Adipocyte (in vitro differentiated cells): ENCODE measurements at regions not wholly inside any gene's neighbourhood (a gene's known extent, or its start where the extent isn't known, plus 50 kb on each side); places are given as distances from the start of the nearest gene placed in this dataset.
"Not testable (repeated sequence)": the region's sequence is repeated elsewhere in the genome, so short reads cannot be mapped to it uniquely, and the experiment has no call there.

Experiments
- DNase-seq: peaks from one replicate; pipeline ENCODE4 v3.0.0-alpha.2; 2015; ENCODE audit warnings: low read depth
- H3K27me3 ChIP-seq: replicated peaks from 2 replicates; pipeline ENCODE4 v1.7.0; 2013; ENCODE audit warnings: mild to moderate bottlenecking, low read length, moderate library complexity; ENCODE audit not compliant: control insufficient read depth, insufficient read depth
- H3K36me3 ChIP-seq: 2 replicates; pipeline ENCODE4 v1.7.0; 2013; ENCODE audit warnings: low read length, mild to moderate bottlenecking, moderate library complexity; ENCODE audit not compliant: control insufficient read depth, insufficient read depth, severe bottlenecking
- H3K4me1 ChIP-seq: 2 replicates; pipeline ENCODE4 v1.7.0; 2013; ENCODE audit warnings: mild to moderate bottlenecking, low read length, moderate library complexity; ENCODE audit not compliant: control insufficient read depth, insufficient read depth
- H3K4me3 ChIP-seq: 2 replicates; pipeline ENCODE4 v1.7.0; 2013; ENCODE audit warnings: mild to moderate bottlenecking, low read length, moderate library complexity
- H3K9ac ChIP-seq: 2 replicates; pipeline ENCODE4 v1.7.0; 2013; ENCODE audit warnings: mild to moderate bottlenecking, low read length, moderate library complexity
- H3K9me3 ChIP-seq: 2 replicates; pipeline ENCODE4 v1.7.0; 2013; ENCODE audit warnings: mild to moderate bottlenecking, low read length, moderate library complexity; ENCODE audit not compliant: control insufficient read depth

DNA sequence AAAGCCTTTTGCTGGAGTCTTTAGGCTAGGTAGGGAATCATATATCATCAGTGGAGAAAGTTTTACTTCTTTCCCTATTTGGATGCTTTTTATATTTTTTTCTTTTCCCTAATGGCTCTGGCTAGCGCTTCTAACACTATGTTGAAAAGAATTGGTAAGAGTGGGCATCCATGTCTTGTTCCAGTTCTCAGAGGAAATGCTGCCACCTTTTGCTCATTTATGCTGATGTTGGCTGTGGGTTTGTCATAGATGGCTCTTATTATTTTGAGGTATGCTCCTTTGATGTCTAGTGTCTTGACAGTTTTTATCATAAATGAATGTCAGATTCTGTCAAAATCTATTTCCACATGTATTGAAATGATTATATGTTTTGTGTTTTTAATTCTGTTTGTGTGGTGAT, 1544.1 kb downstream of the REEP3 start:
- no peaks in the 10 kb centered on the region for H3K4me1 ChIP-seq
- no peak for DNase-seq
- H3K9ac ChIP-seq, result no peak overlapping the region
- H3K36me3 ChIP-seq, result no peaks in the 10 kb centered on the region
- H3K4me3 ChIP-seq, result no peak overlapping the region
- no peaks in the 10 kb centered on the region for H3K9me3 ChIP-seq
- H3K27me3 ChIP-seq, result no peaks in the 10 kb centered on the region

GRCh38 chr10:65083222-65083621, 1562.0 kb downstream of the REEP3 start:
- H3K4me3 ChIP-seq, result no peak overlapping the region
- peaks cover 13% of the 10 kb centered on the region for H3K9me3 ChIP-seq
- no peak for DNase-seq
- H3K4me1 ChIP-seq, result no peaks in the 10 kb centered on the region
- H3K9ac ChIP-seq, result no peak overlapping the region
- H3K36me3 ChIP-seq, result no peaks in the 10 kb centered on the region
- no peaks in the 10 kb centered on the region for H3K27me3 ChIP-seq

GRCh38 chr10:65090991-65091390, 1569.8 kb downstream of the REEP3 start:
- no peak for DNase-seq
- Histone ChIP-seq H3K36me3 (no peaks in the 10 kb centered on the region), H3K27me3 (no peaks in the 10 kb centered on the region)

DNA sequence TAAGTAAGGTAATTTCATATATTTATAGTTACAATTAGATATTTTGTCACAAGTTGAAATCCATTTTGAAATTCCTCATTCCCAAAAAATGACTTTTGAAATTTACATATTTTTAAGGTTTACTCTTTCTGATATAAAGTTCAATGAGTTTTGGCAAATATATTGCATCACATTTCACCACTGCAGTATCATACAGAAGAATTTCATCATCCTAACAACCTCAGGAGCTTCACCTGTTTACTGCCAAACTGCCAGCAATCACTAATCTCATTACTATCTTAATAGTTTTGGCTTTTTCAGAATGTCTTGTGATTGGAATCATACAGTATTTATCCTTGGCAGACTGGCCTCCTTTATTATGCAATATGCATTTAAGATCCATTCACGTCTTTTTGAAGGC, 1578.9 kb downstream of the REEP3 start:
- Histone ChIP-seq H3K4me3 (no peak overlapping the region), H3K4me1 (no peaks in the 10 kb centered on the region), H3K9me3 (no peaks in the 10 kb centered on the region), H3K9ac (no peak overlapping the region), H3K27me3 (no peaks in the 10 kb centered on the region), H3K36me3 (no peaks in the 10 kb centered on the region)
- no peak for DNase-seq

More at GRCh38 chr10:65090991-65091390, 1569.8 kb downstream of the REEP3 start:
- Histone ChIP-seq H3K9ac (no peak overlapping the region), H3K4me3 (no peak overlapping the region), H3K4me1 (no peaks in the 10 kb centered on the region), H3K9me3 (no peaks in the 10 kb centered on the region)

GRCh38 chr10:65100881-65101280, 1579.7 kb downstream of the REEP3 start:
- not testable (repeated sequence) for DNase-seq, H3K4me3 ChIP-seq, H3K27me3 ChIP-seq

GRCh38 chr10:65110009-65110408, 1588.8 kb downstream of the REEP3 start:
- Histone ChIP-seq H3K4me1 (no peaks in the 10 kb centered on the region), H3K9me3 (peaks cover 5% of the 10 kb centered on the region), H3K9ac (no peak overlapping the region), H3K36me3 (no peaks in the 10 kb centered on the region), H3K27me3 (no peaks in the 10 kb centered on the region), H3K4me3 (no peak overlapping the region)
- no peak for DNase-seq

More at GRCh38 chr10:65100881-65101280, 1579.7 kb downstream of the REEP3 start:
- H3K9me3 ChIP-seq, H3K9ac ChIP-seq, H3K4me1 ChIP-seq, H3K36me3 ChIP-seq: not testable (repeated sequence)

DNA sequence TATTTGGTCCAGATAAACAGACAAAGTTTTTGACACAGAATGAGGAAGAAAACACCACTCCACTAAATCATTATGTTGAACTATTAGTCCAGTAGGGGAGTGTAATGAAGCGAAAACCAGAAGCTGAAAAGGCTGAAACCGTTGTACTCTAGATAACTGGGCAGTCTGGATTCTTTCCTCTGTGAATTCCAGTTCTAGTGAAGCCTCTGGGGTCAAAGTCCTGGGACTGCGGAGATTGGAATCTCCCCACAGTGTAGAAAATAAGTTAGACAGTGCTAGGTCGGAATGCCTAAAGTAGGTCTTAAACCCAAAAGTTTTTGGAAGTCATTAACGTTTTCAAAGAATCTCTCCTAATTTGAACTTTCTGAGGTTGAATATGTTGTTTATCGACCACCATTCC, 1589.9 kb downstream of the REEP3 start:
- not testable (repeated sequence) for H3K27me3 ChIP-seq, H3K4me3 ChIP-seq, DNase-seq, H3K4me1 ChIP-seq, H3K36me3 ChIP-seq, H3K9ac ChIP-seq, H3K9me3 ChIP-seq

GRCh38 chr10:65112573-65112972, 1591.4 kb downstream of the REEP3 start:
- no peak overlapping the region for H3K4me3 ChIP-seq
- no peak for DNase-seq
- H3K36me3 ChIP-seq, result no peaks in the 10 kb centered on the region
- H3K9ac ChIP-seq, result no peak overlapping the region
- H3K9me3 ChIP-seq, result no peaks in the 10 kb centered on the region
- no peaks in the 10 kb centered on the region for H3K27me3 ChIP-seq
- no peaks in the 10 kb centered on the region for H3K4me1 ChIP-seq

DNA sequence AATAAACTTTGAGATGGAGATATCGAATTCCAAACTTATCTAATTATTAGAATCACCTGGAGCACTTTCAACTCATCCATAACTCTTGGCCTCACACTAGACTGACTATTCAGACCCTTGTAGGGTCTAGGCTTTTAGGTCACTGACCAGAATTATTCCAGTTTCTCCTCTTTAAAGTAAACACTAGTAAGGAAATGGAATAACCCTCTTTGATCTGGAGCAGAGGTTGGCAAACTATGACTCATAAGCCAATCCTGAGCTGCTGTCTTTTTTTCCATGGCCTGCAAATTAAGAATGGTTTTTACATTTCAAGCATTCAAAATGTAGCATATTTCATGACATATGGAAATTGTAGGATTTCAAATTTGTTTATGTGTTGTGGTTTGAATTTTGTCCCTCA, 1601.9 kb downstream of the REEP3 start:
- H3K4me1 ChIP-seq, result no peaks in the 10 kb centered on the region
- H3K27me3 ChIP-seq, result no peaks in the 10 kb centered on the region
- no peaks in the 10 kb centered on the region for H3K36me3 ChIP-seq
- DNase-seq, result no peak
- no peaks in the 10 kb centered on the region for H3K9me3 ChIP-seq
- H3K4me3 ChIP-seq, result no peak overlapping the region
- no peak overlapping the region for H3K9ac ChIP-seq

DNA sequence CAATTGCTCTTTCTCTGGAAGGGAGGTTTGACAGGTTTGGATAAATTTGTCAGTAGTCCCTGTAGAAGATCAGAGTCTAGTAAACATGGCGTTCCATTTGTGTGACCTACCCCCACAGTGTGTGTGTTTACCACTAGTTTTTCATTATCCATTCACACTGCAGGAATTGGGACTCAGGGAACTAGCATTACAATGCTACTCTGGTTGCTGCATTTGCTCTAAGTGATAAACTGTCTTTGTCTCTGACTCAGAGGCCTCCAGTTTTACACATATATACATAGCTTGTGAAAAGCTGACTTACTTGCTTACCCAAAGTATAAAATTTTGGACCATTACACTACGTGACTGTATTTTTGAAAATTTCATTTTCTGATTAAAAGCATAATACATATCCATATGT, 1604.0 kb downstream of the REEP3 start:
- Histone ChIP-seq H3K27me3 (no peaks in the 10 kb centered on the region), H3K4me1 (no peaks in the 10 kb centered on the region), H3K9ac (no peak overlapping the region), H3K4me3 (no peak overlapping the region), H3K36me3 (no peaks in the 10 kb centered on the region), H3K9me3 (no peaks in the 10 kb centered on the region)
- DNase-seq, result no peak

- Histone ChIP-seq H3K27me3 (no peaks in the 10 kb centered on the region), H3K4me3 (no peak overlapping the region), H3K9me3 (no peaks in the 10 kb centered on the region), H3K36me3 (no peaks in the 10 kb centered on the region), H3K4me1 (no peaks in the 10 kb centered on the region), H3K9ac (no peak overlapping the region)
- DNase-seq, result no peak
Observed at GRCh38 chr10:65126288-65126687, 1605.1 kb downstream of the REEP3 start.

DNA sequence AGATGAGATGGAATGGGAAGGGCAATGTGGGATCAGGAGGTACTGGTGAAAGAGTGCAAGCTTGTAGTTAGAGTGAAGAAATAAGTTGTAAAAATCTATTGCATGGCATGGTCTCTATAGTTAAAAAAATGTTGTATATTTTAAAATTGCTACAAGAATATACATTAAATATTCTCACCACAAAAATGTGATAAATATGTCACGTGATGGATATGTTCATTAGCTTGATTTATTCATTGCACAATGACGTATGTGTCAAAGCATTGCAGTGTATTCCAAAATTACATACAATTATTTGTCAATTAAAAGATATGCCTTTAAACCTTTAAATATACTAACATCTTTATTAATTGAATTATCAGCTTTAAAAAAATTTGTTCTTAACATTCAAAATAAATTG, 1607.1 kb downstream of the REEP3 start:
- Histone ChIP-seq H3K9me3 (no peaks in the 10 kb centered on the region), H3K4me1 (no peaks in the 10 kb centered on the region), H3K4me3 (no peak overlapping the region), H3K27me3 (no peaks in the 10 kb centered on the region), H3K36me3 (no peaks in the 10 kb centered on the region), H3K9ac (no peak overlapping the region)
- DNase-seq, result no peak
